ENCODE measurements at regions not wholly inside any gene's neighbourhood (a gene's known extent, or its start where the extent isn't known, plus 50 kb on each side); places are given as distances from the start of the nearest gene placed in this dataset.

DNA sequence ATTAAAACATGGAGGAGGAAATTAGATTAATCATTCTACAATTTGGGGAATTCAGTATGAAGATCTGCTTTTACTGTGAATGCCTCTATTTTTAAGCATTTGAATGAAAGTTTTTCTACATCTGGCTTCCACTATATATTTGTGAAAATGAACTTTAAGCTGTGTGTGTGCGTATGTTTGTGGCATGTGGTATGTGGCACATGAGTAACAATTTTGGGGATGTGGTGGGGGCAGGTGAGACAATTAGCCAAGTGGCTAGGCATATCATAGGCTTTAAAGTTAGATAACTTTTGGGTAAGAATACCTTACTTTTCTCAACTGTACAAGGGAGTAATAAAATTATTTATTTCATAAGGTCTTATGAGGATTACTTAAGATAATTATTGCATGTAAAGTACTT is 81.5 kb downstream of the ZNF22 start:
- TF ChIP-seq CTCF (conservative IDR thresholded peaks at IDR 0.05 in 1 of 2, IDR thresholded peaks at IDR 0.05 in 1 of 2; ENCODE audit: low read depth in 1 of 2, low read length in 2 of 2) (no peak), EZH2 (IDR thresholded peaks at IDR 0.05; ENCODE audit: low read length, missing control alignments) (no peak)
- Histone ChIP-seq H3K4me1 (ENCODE audit: control insufficient read depth, extremely low read depth, insufficient read depth, low read length) (no peaks in the 10 kb centered on the region), H4K20me1 (ENCODE audit: control insufficient read depth, extremely low read depth, insufficient read depth, low read length) (no peaks in the 10 kb centered on the region), H3K9me3 (ENCODE audit: control insufficient read depth, insufficient read depth, low read depth, low read length) (no peaks in the 10 kb centered on the region), H3K79me2 (ENCODE audit: control insufficient read depth, insufficient read depth, low read length) (no peaks in the 10 kb centered on the region), H3K9ac (ENCODE audit: insufficient read depth, low read length) (no peak overlapping the region), H3K36me3 (ENCODE audit: control insufficient read depth, insufficient read depth, low read length) (no peaks in the 10 kb centered on the region), H3K27ac (ENCODE audit: insufficient read depth, low read length) (no peak overlapping the region), H3K27me3 (ENCODE audit: control insufficient read depth, insufficient read depth, low read length) (no peaks in the 10 kb centered on the region), H3K4me3 (replicated peaks in 1 of 4; ENCODE audit: control extremely low read depth in 1 of 4, insufficient read depth in 1 of 4, low read depth in 3 of 4, low read length in 4 of 4) (no peak overlapping the region), H2AFZ (ENCODE audit: low read length) (no peak overlapping the region), H3K4me2 (ENCODE audit: extremely low read depth, insufficient read depth, low read length) (no peak overlapping the region)
- no peak for DNase-seq (ENCODE audit: low read depth in 2 of 2)

GRCh38 chr10:45091968-45092367 is 91.2 kb downstream of the ZNF22 start:
- H3K4me1 ChIP-seq (ENCODE audit: control insufficient read depth, extremely low read depth, insufficient read depth, low read length) = no peaks in the 10 kb centered on the region

GRCh38 chr10:45093945-45094344 is 93.2 kb downstream of the ZNF22 start:
- no peak for TF ChIP-seq EZH2 (IDR thresholded peaks at IDR 0.05; ENCODE audit: low read length, missing control alignments)
- TF ChIP-seq CTCF (conservative IDR thresholded peaks at IDR 0.05 in 1 of 2, IDR thresholded peaks at IDR 0.05 in 1 of 2; ENCODE audit: low read depth in 1 of 2, low read length in 2 of 2) = no peak
- H3K27ac ChIP-seq (ENCODE audit: insufficient read depth, low read length) = no peak overlapping the region
- no peak for DNase-seq (ENCODE audit: low read depth in 2 of 2)

More at GRCh38 chr10:45091968-45092367, 91.2 kb downstream of the ZNF22 start:
- TF ChIP-seq CTCF (conservative IDR thresholded peaks at IDR 0.05 in 1 of 2, IDR thresholded peaks at IDR 0.05 in 1 of 2; ENCODE audit: low read depth in 1 of 2, low read length in 2 of 2) = no peak
- H2AFZ ChIP-seq (ENCODE audit: low read length) = no peak overlapping the region
- no peak overlapping the region for H3K27ac ChIP-seq (ENCODE audit: insufficient read depth, low read length)
- H3K9ac ChIP-seq (ENCODE audit: insufficient read depth, low read length) = no peak overlapping the region
- H4K20me1 ChIP-seq (ENCODE audit: control insufficient read depth, extremely low read depth, insufficient read depth, low read length) = no peaks in the 10 kb centered on the region
- no peaks in the 10 kb centered on the region for H3K9me3 ChIP-seq (ENCODE audit: control insufficient read depth, insufficient read depth, low read depth, low read length)
- no peaks in the 10 kb centered on the region for H3K36me3 ChIP-seq (ENCODE audit: control insufficient read depth, insufficient read depth, low read length)
- no peaks in the 10 kb centered on the region for H3K79me2 ChIP-seq (ENCODE audit: control insufficient read depth, insufficient read depth, low read length)
- H3K4me2 ChIP-seq (ENCODE audit: extremely low read depth, insufficient read depth, low read length) = no peak overlapping the region
- no peak for DNase-seq (ENCODE audit: low read depth in 2 of 2)
- no peaks in the 10 kb centered on the region for H3K27me3 ChIP-seq (ENCODE audit: control insufficient read depth, insufficient read depth, low read length)
- H3K4me3 ChIP-seq (replicated peaks in 1 of 4; ENCODE audit: control extremely low read depth in 1 of 4, insufficient read depth in 1 of 4, low read depth in 3 of 4, low read length in 4 of 4) = no peak overlapping the region

More at GRCh38 chr10:45093945-45094344, 93.2 kb downstream of the ZNF22 start:
- Histone ChIP-seq H2AFZ (ENCODE audit: low read length) (no peak overlapping the region), H3K4me2 (ENCODE audit: extremely low read depth, insufficient read depth, low read length) (no peak overlapping the region), H3K79me2 (ENCODE audit: control insufficient read depth, insufficient read depth, low read length) (no peaks in the 10 kb centered on the region), H3K4me3 (replicated peaks in 1 of 4; ENCODE audit: control extremely low read depth in 1 of 4, insufficient read depth in 1 of 4, low read depth in 3 of 4, low read length in 4 of 4) (no peak overlapping the region), H3K9ac (ENCODE audit: insufficient read depth, low read length) (no peak overlapping the region), H3K4me1 (ENCODE audit: control insufficient read depth, extremely low read depth, insufficient read depth, low read length) (no peaks in the 10 kb centered on the region), H4K20me1 (ENCODE audit: control insufficient read depth, extremely low read depth, insufficient read depth, low read length) (no peaks in the 10 kb centered on the region), H3K27me3 (ENCODE audit: control insufficient read depth, insufficient read depth, low read length) (no peaks in the 10 kb centered on the region), H3K9me3 (ENCODE audit: control insufficient read depth, insufficient read depth, low read depth, low read length) (no peaks in the 10 kb centered on the region), H3K36me3 (ENCODE audit: control insufficient read depth, insufficient read depth, low read length) (no peaks in the 10 kb centered on the region)

All from fibroblast of lung (primary cell).